Small intestine (tissue), 7 donors: ENCODE measurements at regions not wholly inside any gene's neighbourhood (a gene's known extent, or its start where the extent isn't known, plus 50 kb on each side); places are given as distances from the start of the nearest gene placed in this dataset.

Experiments used
- DNase-seq, 2 donors: peaks; one replicate each; pipeline versions ENCODE4 v3.0.0 to v3.0.0-alpha.2; 2013
- FAIRE-seq: peaks from 2 replicates; lab custom pipeline; 2012; peaks lifted over from hg19 to GRCh38; lab: Jason Lieb, UNC
- H3K27ac ChIP-seq, 3 donors: one replicate each; pipeline ENCODE4 v1.5.1; 2013; ENCODE audit warnings: low read length in 2 of 3, mild to moderate bottlenecking in 2 of 3, control low read depth in 1 of 3, inconsistent platforms in 1 of 3, low read depth in 1 of 3, moderate library complexity in 1 of 3
- H3K27me3 ChIP-seq, 3 donors: one replicate each; pipeline ENCODE4 v1.6.1; 2013; ENCODE audit warnings: low read length in 3 of 3, inconsistent platforms in 1 of 3; ENCODE audit not compliant: control insufficient read depth in 3 of 3, insufficient read depth in 3 of 3
- H3K36me3 ChIP-seq, 3 donors: one replicate each; pipeline ENCODE4 v1.6.1; 2013; ENCODE audit warnings: low read length in 3 of 3, inconsistent platforms in 1 of 3, low read depth in 1 of 3, mild to moderate bottlenecking in 1 of 3, moderate library complexity in 1 of 3; ENCODE audit not compliant: control insufficient read depth in 3 of 3, insufficient read depth in 2 of 3
- H3K4me1 ChIP-seq, 3 donors: one replicate each; pipeline ENCODE4 v1.6.1; 2013; ENCODE audit warnings: low read length in 2 of 3, inconsistent platforms in 1 of 3, low read depth in 1 of 3, mild to moderate bottlenecking in 1 of 3, moderate library complexity in 1 of 3; ENCODE audit not compliant: control insufficient read depth in 3 of 3, insufficient read depth in 2 of 3
- H3K4me3 ChIP-seq, 3 donors: one replicate each; pipeline ENCODE4 v1.5.1; 2013; ENCODE audit warnings: low read length in 3 of 3, control low read depth in 1 of 3, inconsistent platforms in 1 of 3, low read depth in 1 of 3, mild to moderate bottlenecking in 1 of 3, moderate library complexity in 1 of 3
- H3K9me3 ChIP-seq, 2 donors: one replicate each; pipeline ENCODE4 v1.6.1; 2013; ENCODE audit warnings: low read depth in 1 of 2, low read length in 1 of 2; ENCODE audit not compliant: control insufficient read depth in 2 of 2, insufficient read depth in 1 of 2
- WGBS, 3 donors: extraction: QIAGEN DNeasy Blood & Tissue Kit; methylation state at CpG; one replicate each; pipeline ENCODE4 v1.1.7; 2013; 5-methylcytosine and 5-hydroxymethylcytosine counted together
- donor health status: healthy with polysubstance abuse.
- donor health status: control.
- donor health status: control.
- donor health status: Bipolar disorder and iron deficiency.
- donor health status: healthy.

DNA sequence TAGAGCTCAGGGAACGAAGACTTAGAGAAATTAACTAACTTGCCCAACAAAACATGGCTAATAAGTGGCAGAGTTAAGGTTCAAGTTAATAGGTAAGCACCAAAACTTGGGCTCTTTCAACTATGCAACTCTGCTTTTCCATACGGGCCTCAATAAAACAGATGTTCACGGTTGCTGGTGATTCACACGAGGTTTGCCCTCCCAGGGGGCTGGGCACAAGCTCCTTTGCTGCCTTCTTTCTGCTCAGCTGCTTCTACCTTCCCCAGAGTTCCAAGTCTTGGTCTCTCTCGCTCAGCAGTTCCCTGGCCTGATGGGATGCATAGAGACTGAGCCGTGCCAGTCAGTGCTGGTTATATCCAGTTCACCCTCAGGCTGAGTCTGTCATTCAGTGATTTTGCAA is 217.9 kb downstream of the SREK1 start:
- H3K4me3 ChIP-seq = no peak overlapping the region
- no peaks in the 10 kb centered on the region for H3K4me1 ChIP-seq
- no peak overlapping the region for H3K27ac ChIP-seq
- no peaks in the 10 kb centered on the region for H3K27me3 ChIP-seq
- no peaks in the 10 kb centered on the region for H3K9me3 ChIP-seq
- 61 to 76% (median 69%) methylated on average over 6 of the region's 6 CpGs for WGBS, 3 donors
- FAIRE-seq (no peak), DNase-seq (no peak)
- H3K36me3 ChIP-seq = no peaks in the 10 kb centered on the region

DNA sequence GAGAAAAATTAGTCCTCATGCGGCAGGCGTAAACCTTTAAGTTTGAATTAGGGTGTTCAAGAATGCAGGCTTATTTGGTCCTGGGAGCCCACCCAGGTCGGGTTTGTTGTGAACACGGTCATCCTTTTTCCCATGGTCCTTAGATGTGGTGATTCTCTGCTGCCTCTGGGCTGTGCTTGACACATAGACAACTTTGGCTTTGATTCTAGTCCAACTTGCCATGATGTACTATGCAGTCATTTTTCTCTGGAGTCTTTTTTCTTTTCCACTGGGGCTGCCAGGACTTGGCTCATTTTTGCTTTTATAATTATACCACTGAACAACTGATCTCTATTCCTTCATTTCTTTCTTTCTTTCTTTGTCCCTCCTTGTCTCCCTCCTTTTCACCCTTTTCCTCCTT is 218.6 kb downstream of the SREK1 start:
- no peaks in the 10 kb centered on the region for H3K36me3 ChIP-seq
- WGBS, 3 donors = 78 to 86% (median 86%) methylated on average over 4 of the region's 4 CpGs
- H3K4me1 ChIP-seq = no peaks in the 10 kb centered on the region
- H3K27me3 ChIP-seq = no peaks in the 10 kb centered on the region
- FAIRE-seq (no peak), DNase-seq (no peak)
- H3K4me3 ChIP-seq = no peak overlapping the region
- no peaks in the 10 kb centered on the region for H3K9me3 ChIP-seq
- H3K27ac ChIP-seq = no peak overlapping the region

DNA sequence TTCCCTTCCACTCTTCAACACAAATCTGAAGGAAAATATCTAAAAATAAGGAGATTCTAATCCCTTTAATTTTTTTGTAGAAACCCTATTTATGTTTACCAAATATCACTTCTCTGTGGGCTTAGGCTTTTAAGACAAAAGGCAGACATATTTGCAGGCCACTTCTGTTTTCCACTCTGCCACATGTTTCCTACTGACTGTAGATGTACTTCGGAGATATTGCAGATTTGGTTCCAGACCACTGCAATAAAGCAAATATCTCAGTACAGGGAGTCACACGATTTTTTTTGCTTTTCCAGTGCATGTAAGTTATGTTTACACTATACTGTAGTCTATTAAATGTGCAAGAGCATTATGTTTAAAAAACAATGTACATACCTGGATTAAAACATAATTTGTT is 219.0 kb downstream of the SREK1 start:
- Histone ChIP-seq H3K4me3 (no peak overlapping the region), H3K4me1 (no peaks in the 10 kb centered on the region), H3K27me3 (no peaks in the 10 kb centered on the region), H3K27ac (no peak overlapping the region), H3K36me3 (no peaks in the 10 kb centered on the region), H3K9me3 (no peaks in the 10 kb centered on the region)
- 48 to 51% (median 49%) methylated on average over 2 of the region's 2 CpGs for WGBS, 3 donors
- FAIRE-seq (no peak), DNase-seq (no peak)

DNA sequence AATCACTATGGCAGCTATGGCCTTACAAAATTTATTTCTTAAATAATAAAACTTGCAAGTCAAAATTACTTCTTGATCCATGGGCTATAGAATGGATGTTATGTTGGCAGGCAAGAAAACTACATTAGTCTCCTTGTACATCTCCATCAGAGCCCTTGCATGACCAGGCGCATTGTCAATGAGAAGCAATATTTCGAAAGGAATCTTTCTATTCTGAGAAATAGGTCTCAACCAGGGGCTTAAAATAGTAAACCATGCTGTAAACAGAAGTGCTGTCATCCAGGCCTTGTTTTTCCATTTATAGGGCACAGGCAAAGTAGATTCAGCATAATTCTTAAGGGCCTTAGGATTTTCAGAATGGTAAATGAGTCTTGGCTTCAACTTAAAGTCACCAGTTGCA is 220.1 kb downstream of the SREK1 start:
- DNase-seq (no peak), FAIRE-seq (no peak)
- no peak overlapping the region for H3K27ac ChIP-seq
- peaks cover 0 to 3% (median 0%) of the 10 kb centered on the region in 3 donors for H3K27me3 ChIP-seq
- 88 to 93% (median 92%) methylated on average over 2 of the region's 2 CpGs for WGBS, 3 donors
- no peaks in the 10 kb centered on the region for H3K4me1 ChIP-seq
- H3K4me3 ChIP-seq = no peak overlapping the region
- H3K36me3 ChIP-seq = no peaks in the 10 kb centered on the region
- H3K9me3 ChIP-seq = no peaks in the 10 kb centered on the region

DNA sequence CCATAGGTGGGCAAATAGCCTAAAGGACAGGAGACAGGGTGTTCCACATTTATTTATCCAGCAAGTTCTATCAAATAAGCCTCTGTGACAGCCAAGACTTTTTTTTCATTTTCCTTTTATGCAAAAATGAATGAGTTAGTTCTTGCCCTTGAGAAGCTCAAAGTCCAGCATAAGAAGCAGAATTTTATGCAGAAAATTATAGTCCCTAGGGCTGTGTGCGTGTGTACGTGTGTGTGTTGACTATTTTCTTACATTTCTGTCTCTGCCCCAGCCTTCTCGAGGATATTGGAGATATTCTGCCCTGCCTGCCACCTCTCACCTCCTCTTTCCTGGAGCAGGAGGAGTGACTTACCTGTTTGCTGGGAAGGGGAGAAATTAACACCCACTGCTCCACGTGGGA is 221.9 kb downstream of the SREK1 start:
- no peak for FAIRE-seq
- DNase-seq = no peak
- no peak overlapping the region for H3K27ac ChIP-seq
- H3K4me1 ChIP-seq = no peaks in the 10 kb centered on the region
- no peak overlapping the region for H3K4me3 ChIP-seq
- H3K9me3 ChIP-seq = no peaks in the 10 kb centered on the region
- H3K27me3 ChIP-seq = peaks cover 0 to 3% (median 0%) of the 10 kb centered on the region in 3 donors
- H3K36me3 ChIP-seq = no peaks in the 10 kb centered on the region
- WGBS, 3 donors = 44 to 69% (median 47%) methylated on average over 4 of the region's 4 CpGs

DNA sequence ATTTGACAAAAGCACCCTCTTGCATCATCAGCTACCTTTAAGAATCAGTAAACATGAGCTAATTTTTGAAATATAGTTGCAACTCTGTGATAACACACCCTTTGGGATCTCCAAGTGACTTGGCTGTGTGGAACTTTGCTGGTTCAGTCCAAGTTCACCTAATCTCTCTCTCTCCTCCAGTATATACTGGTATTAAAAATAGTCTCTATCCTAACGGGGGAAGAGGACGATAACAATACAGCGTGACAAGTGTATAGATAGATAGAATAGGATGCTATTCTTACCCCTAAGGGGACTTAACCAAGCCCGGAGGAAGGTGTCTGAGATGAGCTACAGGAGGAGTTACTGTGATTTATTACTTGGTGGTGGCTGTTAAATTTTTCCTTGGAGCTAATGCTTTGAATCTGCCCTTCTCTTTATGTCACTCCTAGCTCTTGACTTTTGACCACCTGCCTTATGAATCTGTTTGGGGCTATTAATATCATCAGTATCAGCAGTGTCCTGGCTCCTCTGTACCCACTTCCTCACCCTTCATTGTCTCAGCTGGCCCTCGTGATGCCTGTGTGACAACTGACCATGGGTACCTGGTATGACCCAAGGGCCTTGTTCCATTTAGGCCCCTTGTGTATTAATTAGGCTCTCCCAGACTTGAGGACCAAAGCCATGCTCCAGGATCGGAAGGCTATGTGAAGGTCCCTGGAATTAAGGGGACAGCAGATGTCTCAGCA is 223.9 kb downstream of the SREK1 start:
- Histone ChIP-seq H3K27me3 (peaks cover 0 to 3% (median 0%) of the 10 kb centered on the region in 3 donors), H3K4me1 (no peaks in the 10 kb centered on the region), H3K9me3 (no peaks in the 10 kb centered on the region), H3K27ac (no peak overlapping the region), H3K36me3 (no peaks in the 10 kb centered on the region), H3K4me3 (no peak overlapping the region)
- FAIRE-seq = no peak
- DNase-seq = no peak
- WGBS, 3 donors = 84 to 88% (median 86%) methylated on average over 6 of the region's 6 CpGs

GRCh38 chr5:66368811-66369210 is 224.7 kb downstream of the SREK1 start:
- Histone ChIP-seq H3K4me3 (no peak overlapping the region), H3K27ac (no peak overlapping the region), H3K4me1 (no peaks in the 10 kb centered on the region), H3K36me3 (no peaks in the 10 kb centered on the region), H3K9me3 (no peaks in the 10 kb centered on the region), H3K27me3 (peaks cover 0 to 3% (median 0%) of the 10 kb centered on the region in 3 donors)
- DNase-seq (no peak), FAIRE-seq (no peak)
- 37 to 76% (median 57%) methylated on average over 2 of the region's 2 CpGs for WGBS, 3 donors

GRCh38 chr5:66377747-66378146 is 218.4 kb upstream of the MAST4 start:
- Histone ChIP-seq H3K4me1 (no peaks in the 10 kb centered on the region), H3K9me3 (peaks cover 0 to 7% of the 10 kb centered on the region in 2 donors), H3K27ac (no peak overlapping the region), H3K36me3 (no peaks in the 10 kb centered on the region), H3K4me3 (no peak overlapping the region), H3K27me3 (no peaks in the 10 kb centered on the region)
- no peak for DNase-seq
- no peak for FAIRE-seq

GRCh38 chr5:66378407-66378806 is 217.8 kb upstream of the MAST4 start:
- 63 to 80% (median 79%) methylated on average over 1 of the region's 1 CpG for WGBS, 3 donors
- Histone ChIP-seq H3K36me3 (no peaks in the 10 kb centered on the region), H3K27me3 (no peaks in the 10 kb centered on the region), H3K27ac (no peak overlapping the region), H3K9me3 (peaks cover 0 to 7% of the 10 kb centered on the region in 2 donors), H3K4me1 (no peaks in the 10 kb centered on the region), H3K4me3 (no peak overlapping the region)
- no peak for FAIRE-seq
- DNase-seq = no peak
